ENCODE measurements at regions not wholly inside any gene's neighbourhood (a gene's known extent, or its start where the extent isn't known, plus 50 kb on each side); places are given as distances from the start of the nearest gene placed in this dataset.

GRCh38 chr3:118803096-118803476 lies 231.6 kb downstream of the IGSF11 start:
- no peak for TF ChIP-seq POLR2A (IDR thresholded peaks at IDR 0.05; ENCODE audit: low read length)
- TF ChIP-seq GATA1 (IDR thresholded peaks at IDR 0.05; ENCODE audit: low read depth, low read length): no peak
